SK-N-MC (cell line): ENCODE measurements at regions not wholly inside any gene's neighbourhood (a gene's known extent, or its start where the extent isn't known, plus 50 kb on each side); places are given as distances from the start of the nearest gene placed in this dataset.

ENCODE experiments used
- EZH2 ChIP-seq: fragments of 200-600 bp; sonication (generic); IDR thresholded peaks from one replicate; pipeline ENCODE4 v1.6.1; 2017; ENCODE audit warnings: antibody characterized with exemption
- POLR2AphosphoS5 ChIP-seq: IDR thresholded peaks from 2 replicates; pipeline ENCODE4 v1.6.1; 2012; ENCODE audit warnings: mild to moderate bottlenecking, low read depth, low read length, borderline replicate concordance

GRCh38 chr9:107907715-107908114, 418.1 kb upstream of the KLF4 start:
- TF ChIP-seq POLR2AphosphoS5 = no peak
- TF ChIP-seq EZH2 = no peak
